AG09309 (cell line): ENCODE measurements at regions not wholly inside any gene's neighbourhood (a gene's known extent, or its start where the extent isn't known, plus 50 kb on each side); places are given as distances from the start of the nearest gene placed in this dataset.

Source experiments
- DNase-seq: peaks from one replicate; pipeline ENCODE4 v3.0.0-alpha.2; 2010; ENCODE audit warnings: low read depth
- H3K4me3 ChIP-seq: 2 replicates; pipeline ENCODE4 v1.5.1; 2011; ENCODE audit warnings: mild to moderate bottlenecking, low read depth, low read length, moderate library complexity; ENCODE audit not compliant: control insufficient read depth
- CTCF ChIP-seq: IDR thresholded peaks from 2 replicates; pipeline ENCODE4 v1.5.1; 2011; ENCODE audit warnings: mild to moderate bottlenecking, low read depth, low read length, inconsistent platforms; ENCODE audit not compliant: insufficient read depth, control insufficient read depth; ENCODE audit errors: missing control alignments

GRCh38 chr5:158644301-158644700, 455.4 kb downstream of the EBF1 start:
- H3K4me3 ChIP-seq: no peak overlapping the region
- no peak for TF ChIP-seq CTCF
- no peak for DNase-seq

GRCh38 chr5:158643840-158644239, 455.9 kb downstream of the EBF1 start:
- H3K4me3 ChIP-seq: no peak overlapping the region
- no peak for DNase-seq
- TF ChIP-seq CTCF: no peak

GRCh38 chr5:158642879-158643278, 456.8 kb downstream of the EBF1 start:
- no peak for TF ChIP-seq CTCF
- no peak for DNase-seq
- no peak overlapping the region for H3K4me3 ChIP-seq

- TF ChIP-seq CTCF: no peak
- no peak overlapping the region for H3K4me3 ChIP-seq
- no peak for DNase-seq
Measured at GRCh38 chr5:158641016-158641415, 458.7 kb downstream of the EBF1 start.

- no peak for TF ChIP-seq CTCF
- DNase-seq: no peak
- no peak overlapping the region for H3K4me3 ChIP-seq
Measured at GRCh38 chr5:158640593-158640980, 459.1 kb downstream of the EBF1 start.

- DNase-seq: no peak
- no peak overlapping the region for H3K4me3 ChIP-seq
- TF ChIP-seq CTCF: no peak
Measured at GRCh38 chr5:158639881-158640592, 459.7 kb downstream of the EBF1 start.
